ENCODE measurements at regions not wholly inside any gene's neighbourhood (a gene's known extent, or its start where the extent isn't known, plus 50 kb on each side); places are given as distances from the start of the nearest gene placed in this dataset.
"Not testable (repeated sequence)": the region's sequence is repeated elsewhere in the genome, so short reads cannot be mapped to it uniquely, and the experiment has no call there.

GRCh38 chr2:234697300-234697876 lies 200.5 kb upstream of the ARL4C start:
- not testable (repeated sequence) for TF ChIP-seq EZH2phosphoT487 (IDR thresholded peaks at IDR 0.05; ENCODE audit: borderline replicate concordance, low read length); CTCF (conservative IDR thresholded peaks at IDR 0.05; ENCODE audit: low read depth, low read length)
